HG02884 (cell line): ENCODE measurements at regions not wholly inside any gene's neighbourhood (a gene's known extent, or its start where the extent isn't known, plus 50 kb on each side); places are given as distances from the start of the nearest gene placed in this dataset.
"Not testable (repeated sequence)": the region's sequence is repeated elsewhere in the genome, so short reads cannot be mapped to it uniquely, and the experiment has no call there.

Experiments
- ATAC-seq: cut with Tn5 transposase; IDR thresholded peaks from one replicate; pipeline ENCODE4 v1.9.1; 2021; ENCODE audit warnings: mild to moderate bottlenecking, moderate library complexity; ENCODE audit not compliant: unreplicated experiment

- ATAC-seq, result no peak
Measured at GRCh38 chr4:26039639-26040359, 125.8 kb downstream of the SMIM20 start.

GRCh38 chr4:26044524-26044923 is 130.5 kb downstream of the SMIM20 start:
- ATAC-seq, result no peak

- no peak for ATAC-seq
Measured at GRCh38 chr4:26044983-26045382, 131.0 kb downstream of the SMIM20 start.

- ATAC-seq, result no peak
Measured at GRCh38 chr4:26047795-26048194, 133.8 kb downstream of the SMIM20 start.

- no peak for ATAC-seq
Measured at GRCh38 chr4:26048378-26048882, 134.4 kb downstream of the SMIM20 start.

- no peak for ATAC-seq
Measured at GRCh38 chr4:26048950-26049349, 134.9 kb downstream of the SMIM20 start.

- no peak for ATAC-seq
Measured at GRCh38 chr4:26049447-26049846, 135.4 kb downstream of the SMIM20 start.

- no peak for ATAC-seq
Measured at GRCh38 chr4:26050212-26050643, 136.2 kb downstream of the SMIM20 start.

- ATAC-seq, result no peak
Measured at GRCh38 chr4:26050671-26051070, 136.7 kb downstream of the SMIM20 start.

GRCh38 chr4:26051240-26051639 is 137.2 kb downstream of the SMIM20 start:
- no peak for ATAC-seq

GRCh38 chr4:26052663-26053541 is 138.9 kb downstream of the SMIM20 start:
- no peak for ATAC-seq

- ATAC-seq, result no peak
Measured at GRCh38 chr4:26053761-26054160, 139.7 kb downstream of the SMIM20 start.

GRCh38 chr4:26055855-26056254 is 141.8 kb downstream of the SMIM20 start:
- ATAC-seq, result no peak

GRCh38 chr4:26056406-26056805 is 142.4 kb downstream of the SMIM20 start:
- ATAC-seq, result no peak

GRCh38 chr4:26057839-26058238 is 143.8 kb downstream of the SMIM20 start:
- ATAC-seq, result not testable (repeated sequence)

- peak; percentile 62 for ATAC-seq
Measured at GRCh38 chr4:26058537-26058936, 144.5 kb downstream of the SMIM20 start.

GRCh38 chr4:26059391-26060154 is 145.6 kb downstream of the SMIM20 start:
- ATAC-seq, result no peak

- no peak for ATAC-seq
Measured at GRCh38 chr4:26060286-26060685, 146.3 kb downstream of the SMIM20 start.

- ATAC-seq, result peak; percentile 59
Measured at GRCh38 chr4:26061248-26061986, 147.4 kb downstream of the SMIM20 start.

- no peak for ATAC-seq
Measured at GRCh38 chr4:26062215-26062614, 148.2 kb downstream of the SMIM20 start.
